Transverse colon (tissue), 4 donors: ENCODE measurements at regions not wholly inside any gene's neighbourhood (a gene's known extent, or its start where the extent isn't known, plus 50 kb on each side); places are given as distances from the start of the nearest gene placed in this dataset.

ENCODE experiments used
- CTCF ChIP-seq, 5 experiments: fragments of 200-600 bp in 3 of 5; fragments of 450-650 bp in 2 of 5; sonication (generic) in 3 of 5; IDR thresholded peaks; 1 replicate in 2 of 5; 2 replicates in 3 of 5; pipeline ENCODE4 v1.5.1; 2016 to 2017; ENCODE audit warnings: antibody characterized with exemption in 5 of 5, inconsistent platforms in 3 of 5, mild to moderate bottlenecking in 2 of 5, moderate library complexity in 1 of 5
- POLR2AphosphoS5 ChIP-seq, 3 donors: sonication (generic); formaldehyde crosslinking; IDR thresholded peaks; one replicate each; pipeline ENCODE4 v1.6.1; 2016; ENCODE audit warnings: antibody characterized with exemption in 3 of 3

GRCh38 chr3:56971816-56972215, 88.6 kb upstream of the SPATA12 start:
- TF ChIP-seq CTCF (IDR thresholded peaks at IDR 0.05) (no peak), POLR2AphosphoS5 (IDR thresholded peaks at IDR 0.05) (no peak)
